ENCODE measurements at regions not wholly inside any gene's neighbourhood (a gene's known extent, or its start where the extent isn't known, plus 50 kb on each side); places are given as distances from the start of the nearest gene placed in this dataset.

DNA sequence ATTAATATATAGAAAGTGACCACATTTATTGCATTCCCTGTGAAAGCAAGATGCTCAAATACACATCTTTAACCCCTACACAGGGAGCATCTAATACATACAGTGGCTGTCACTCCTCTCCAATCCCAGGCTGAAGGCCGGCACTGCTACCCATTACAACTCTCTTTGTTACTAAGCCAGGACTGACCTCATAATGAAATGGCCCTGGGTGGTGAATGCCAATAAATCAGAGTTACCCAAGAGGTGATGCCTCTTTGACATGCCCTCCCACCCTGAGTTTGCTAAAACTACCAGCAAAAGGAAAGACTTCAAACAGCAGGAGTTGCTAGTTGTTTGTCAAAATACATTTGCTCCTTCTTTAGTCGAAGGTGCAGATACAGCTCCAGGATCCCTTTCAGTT lies 214.2 kb downstream of the FOXA2 start:
- Histone ChIP-seq H3K27ac (no peak overlapping the region), H3K9me3 (replicated peaks in 1 of 3) (no peaks in the 10 kb centered on the region), H3K4me1 (replicated peaks in 1 of 2) (no peaks in the 10 kb centered on the region), H3K36me3 (replicated peaks in 1 of 2) (no peaks in the 10 kb centered on the region), H3K4me3 (no peak overlapping the region), H3K27me3 (no peaks in the 10 kb centered on the region)
- intact Hi-C loops (cut with DNase I), result no loop called here
- TF ChIP-seq, protein P1, sequence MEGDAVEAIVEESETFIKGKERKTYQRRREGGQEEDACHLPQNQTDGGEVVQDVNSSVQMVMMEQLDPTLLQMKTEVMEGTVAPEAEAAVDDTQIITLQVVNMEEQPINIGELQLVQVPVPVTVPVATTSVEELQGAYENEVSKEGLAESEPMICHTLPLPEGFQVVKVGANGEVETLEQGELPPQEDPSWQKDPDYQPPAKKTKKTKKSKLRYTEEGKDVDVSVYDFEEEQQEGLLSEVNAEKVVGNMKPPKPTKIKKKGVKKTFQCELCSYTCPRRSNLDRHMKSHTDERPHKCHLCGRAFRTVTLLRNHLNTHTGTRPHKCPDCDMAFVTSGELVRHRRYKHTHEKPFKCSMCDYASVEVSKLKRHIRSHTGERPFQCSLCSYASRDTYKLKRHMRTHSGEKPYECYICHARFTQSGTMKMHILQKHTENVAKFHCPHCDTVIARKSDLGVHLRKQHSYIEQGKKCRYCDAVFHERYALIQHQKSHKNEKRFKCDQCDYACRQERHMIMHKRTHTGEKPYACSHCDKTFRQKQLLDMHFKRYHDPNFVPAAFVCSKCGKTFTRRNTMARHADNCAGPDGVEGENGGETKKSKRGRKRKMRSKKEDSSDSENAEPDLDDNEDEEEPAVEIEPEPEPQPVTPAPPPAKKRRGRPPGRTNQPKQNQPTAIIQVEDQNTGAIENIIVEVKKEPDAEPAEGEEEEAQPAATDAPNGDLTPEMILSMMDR (IDR thresholded peaks at IDR 0.05), result no peak
- TF ChIP-seq POLR2A (IDR thresholded peaks at IDR 0.05), result no peak
- 54 to 70% (median 66%) methylated on average over 2 of the region's 2 CpGs for WGBS, 4 donors
- no peak for DNase-seq

DNA sequence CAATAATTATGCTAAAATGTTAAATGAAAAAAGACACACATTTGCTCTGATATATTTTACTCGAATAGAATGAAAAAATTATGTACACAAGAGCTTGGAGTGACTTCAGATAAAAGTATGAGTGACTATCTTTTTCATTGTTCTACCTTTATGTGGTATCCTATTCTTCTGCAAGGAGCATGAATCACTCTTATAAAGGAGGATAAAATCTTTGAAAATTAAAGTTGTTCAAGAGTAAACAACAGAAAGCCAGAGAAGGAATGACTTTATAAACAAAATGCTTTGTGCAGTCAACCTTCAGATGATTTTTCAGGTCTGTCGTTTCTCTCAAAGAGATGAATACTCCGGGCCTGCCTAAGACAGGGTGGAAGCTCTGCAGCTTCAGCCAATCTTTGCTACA lies 215.3 kb downstream of the FOXA2 start:
- intact Hi-C loops (cut with DNase I), result no loop called here
- WGBS, 4 donors, result 56 to 73% (median 67%) methylated on average over 3 of the region's 3 CpGs

DNA sequence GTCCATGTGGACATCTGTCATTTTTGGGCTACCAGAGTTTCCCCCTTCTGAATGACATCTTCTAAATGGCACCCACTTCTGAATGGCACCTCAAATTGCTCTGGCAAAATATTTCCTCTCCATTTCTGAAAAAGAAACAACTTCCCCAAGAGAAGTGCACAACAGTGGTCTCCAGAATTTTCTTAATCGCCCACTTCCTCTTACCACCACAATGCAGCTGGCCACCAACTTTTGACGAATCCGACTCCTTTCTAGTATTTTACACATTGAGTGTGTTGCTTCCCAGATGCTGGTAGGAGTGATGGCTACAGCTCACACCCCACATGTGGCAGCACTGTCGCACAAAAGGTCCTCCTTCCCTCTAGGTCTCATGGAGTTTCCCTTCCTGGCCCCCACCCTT lies 216.1 kb downstream of the FOXA2 start:
- no peak overlapping the region for H3K4me3 ChIP-seq
- WGBS, 4 donors, result 64 to 72% (median 70%) methylated on average over 4 of the region's 4 CpGs

More for the DNA sequence above, 215.3 kb downstream of the FOXA2 start:
- TF ChIP-seq, protein P1 (IDR thresholded peaks at IDR 0.05), result no peak
- TF ChIP-seq POLR2A (IDR thresholded peaks at IDR 0.05), result no peak
- Histone ChIP-seq H3K9me3 (replicated peaks in 1 of 3) (no peaks in the 10 kb centered on the region), H3K27ac (no peak overlapping the region), H3K27me3 (no peaks in the 10 kb centered on the region), H3K4me3 (no peak overlapping the region), H3K4me1 (replicated peaks in 1 of 2) (no peaks in the 10 kb centered on the region), H3K36me3 (replicated peaks in 1 of 2) (no peaks in the 10 kb centered on the region)
- DNase-seq, result no peak

GRCh38 chr20:22366631-22367030 lies 217.7 kb downstream of the FOXA2 start:
- Histone ChIP-seq H3K27me3 (no peaks in the 10 kb centered on the region), H3K36me3 (replicated peaks in 1 of 2) (no peaks in the 10 kb centered on the region), H3K9me3 (replicated peaks in 1 of 3) (no peaks in the 10 kb centered on the region), H3K27ac (no peak overlapping the region), H3K4me1 (replicated peaks in 1 of 2) (no peaks in the 10 kb centered on the region), H3K4me3 (no peak overlapping the region)
- TF ChIP-seq, protein P1 (IDR thresholded peaks at IDR 0.05), result no peak
- TF ChIP-seq POLR2A (IDR thresholded peaks at IDR 0.05), result no peak
- intact Hi-C loops (cut with DNase I), result no loop called here
- no peak for DNase-seq

More for the DNA sequence above, 216.1 kb downstream of the FOXA2 start:
- Histone ChIP-seq H3K9me3 (replicated peaks in 1 of 3) (no peaks in the 10 kb centered on the region), H3K36me3 (replicated peaks in 1 of 2) (no peaks in the 10 kb centered on the region), H3K4me1 (replicated peaks in 1 of 2) (no peaks in the 10 kb centered on the region), H3K27me3 (no peaks in the 10 kb centered on the region), H3K27ac (no peak overlapping the region)
- intact Hi-C loops (cut with DNase I), result no loop called here
- TF ChIP-seq POLR2A (IDR thresholded peaks at IDR 0.05), result no peak
- TF ChIP-seq, protein P1 (IDR thresholded peaks at IDR 0.05), result no peak
- DNase-seq, result no peak
